H1 (cell line): ENCODE measurements at regions not wholly inside any gene's neighbourhood (a gene's known extent, or its start where the extent isn't known, plus 50 kb on each side); places are given as distances from the start of the nearest gene placed in this dataset.

Experiments used
- E2F6 ChIP-seq: IDR thresholded peaks from 2 replicates; pipeline ENCODE4 v1.6.1; 2012; ENCODE audit warnings: inconsistent platforms
- JUND ChIP-seq: IDR thresholded peaks from 2 replicates; pipeline ENCODE4 v1.6.1; 2011; ENCODE audit warnings: mild to moderate bottlenecking, improper control_type of control experiment, low read length
- KDM1A ChIP-seq: fragments of 200-600, 300-600 bp; sonication (generic); IDR thresholded peaks from 2 replicates; pipeline ENCODE4 v1.7.1; 2016; ENCODE audit warnings: mild to moderate bottlenecking, low read length, borderline replicate concordance
- RAD21 ChIP-seq, 2 experiments: IDR thresholded peaks in 1 of 2; conservative IDR thresholded peaks in 1 of 2; 2 replicates each; pipeline ENCODE4 v1.6.1; 2011; ENCODE audit warnings: low read depth in 2 of 2, low read length in 2 of 2, improper control_type of control experiment in 1 of 2, inconsistent platforms in 1 of 2, mild to moderate bottlenecking in 1 of 2, moderate library complexity in 1 of 2
- SP4 ChIP-seq: IDR thresholded peaks from 2 replicates; pipeline ENCODE4 v1.6.1; 2012; ENCODE audit warnings: low read length, inconsistent platforms
- TEAD4 ChIP-seq: IDR thresholded peaks from 2 replicates; pipeline ENCODE4 v1.6.1; 2012; ENCODE audit warnings: low read depth, low read length, inconsistent platforms, mixed read lengths
- TF ChIP-seq, protein P1 (sequence below): IDR thresholded peaks from 2 replicates; pipeline ENCODE4 v1.6.1; 2012; ENCODE audit warnings: inconsistent platforms

DNA sequence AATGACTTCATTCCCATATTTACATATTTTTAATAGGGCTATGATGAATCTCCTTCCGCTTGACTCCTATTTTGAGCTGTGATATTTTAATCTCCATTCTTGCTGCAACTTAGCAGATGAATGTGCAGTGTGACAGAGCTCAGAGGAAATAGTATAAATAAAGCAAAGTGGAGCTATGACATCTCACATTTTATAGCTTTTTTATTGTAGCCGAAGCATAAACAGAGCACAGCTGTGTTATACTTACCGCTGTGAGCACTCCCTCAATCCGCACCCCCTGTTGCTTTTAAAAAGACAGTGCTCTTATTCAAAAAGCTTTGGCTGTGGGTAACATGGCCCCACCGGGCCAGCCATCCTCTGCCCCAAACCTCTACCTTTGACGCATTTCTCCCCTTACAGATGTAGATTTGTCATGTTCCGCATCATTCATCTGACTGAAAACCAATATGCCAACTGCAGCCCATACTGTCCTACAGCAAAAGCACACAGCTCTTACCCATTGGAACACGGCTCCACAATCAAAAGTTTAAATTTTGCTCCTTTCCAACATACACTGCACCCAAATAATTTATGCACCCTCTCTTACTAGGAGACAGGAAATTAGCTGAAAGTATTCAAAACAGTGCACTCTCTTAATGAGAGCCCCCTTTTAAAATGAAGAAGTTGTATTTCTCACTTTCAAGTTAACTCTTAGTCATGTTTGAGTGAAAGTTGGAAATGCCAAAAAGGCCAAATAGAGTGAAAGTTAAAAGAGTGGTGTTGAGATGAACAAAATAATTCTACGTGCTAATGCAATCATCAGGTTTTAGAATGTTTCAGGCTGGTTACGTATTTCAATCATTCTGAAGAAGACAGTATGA is 429.3 kb upstream of the SOX5 start (continued):
- TF ChIP-seq E2F6: no peak
- TF ChIP-seq KDM1A: no peak
- TF ChIP-seq TEAD4: no peak
- TF ChIP-seq JUND: no peak
- TF ChIP-seq, protein P1, sequence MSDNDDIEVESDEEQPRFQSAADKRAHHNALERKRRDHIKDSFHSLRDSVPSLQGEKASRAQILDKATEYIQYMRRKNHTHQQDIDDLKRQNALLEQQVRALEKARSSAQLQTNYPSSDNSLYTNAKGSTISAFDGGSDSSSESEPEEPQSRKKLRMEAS: no peak
- no peak for TF ChIP-seq SP4
- TF ChIP-seq RAD21 (IDR thresholded peaks at IDR 0.05 in 1 of 2, conservative IDR thresholded peaks at IDR 0.05 in 1 of 2; ENCODE audit: low read depth in 2 of 2, low read length in 2 of 2): no peak
